H1 (cell line): ENCODE measurements at regions not wholly inside any gene's neighbourhood (a gene's known extent, or its start where the extent isn't known, plus 50 kb on each side); places are given as distances from the start of the nearest gene placed in this dataset.

Experiments
- CREB1 ChIP-seq: IDR thresholded peaks from 2 replicates; pipeline ENCODE4 v1.6.1; 2012; ENCODE audit warnings: inconsistent platforms
- EGR1 ChIP-seq: IDR thresholded peaks from 2 replicates; pipeline ENCODE4 v1.6.1; 2011; ENCODE audit warnings: low read depth, low read length, borderline replicate concordance
- NANOG ChIP-seq: IDR thresholded peaks from 2 replicates; pipeline ENCODE4 v1.6.1; 2011; ENCODE audit warnings: low read length, low read depth, mild to moderate bottlenecking, inconsistent platforms; ENCODE audit not compliant: insufficient read depth, poor library complexity, severe bottlenecking
- SAP30 ChIP-seq: fragments of 300-600 bp; sonication (generic); IDR thresholded peaks from 2 replicates; pipeline ENCODE4 v1.7.1; 2012; ENCODE audit warnings: low read length, moderate library complexity, mild to moderate bottlenecking, inconsistent platforms; ENCODE audit not compliant: insufficient read depth, insufficient replicate concordance
- TF ChIP-seq, protein P1 (sequence below): fragments of 300-600 bp; sonication (generic); IDR thresholded peaks from 2 replicates; pipeline ENCODE4 v1.7.1; 2012; ENCODE audit warnings: low read length, moderate library complexity, mild to moderate bottlenecking, inconsistent platforms; ENCODE audit not compliant: insufficient replicate concordance

DNA sequence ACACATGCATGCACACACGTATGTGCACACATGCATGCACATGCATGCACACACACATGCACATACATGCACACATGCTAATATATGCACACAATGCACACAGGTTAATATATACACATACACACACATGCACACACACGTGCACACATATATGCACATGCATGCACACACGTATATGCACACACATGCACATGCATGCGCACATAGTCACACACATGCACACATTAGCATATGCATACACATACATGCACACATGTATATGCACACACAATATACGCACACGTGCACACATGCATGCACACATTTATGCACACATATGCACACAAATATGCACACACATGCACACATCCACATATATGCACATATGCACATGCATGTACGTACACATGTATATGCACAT is 506.8 kb downstream of the MATN1 start (continued):
- TF ChIP-seq, protein P1, sequence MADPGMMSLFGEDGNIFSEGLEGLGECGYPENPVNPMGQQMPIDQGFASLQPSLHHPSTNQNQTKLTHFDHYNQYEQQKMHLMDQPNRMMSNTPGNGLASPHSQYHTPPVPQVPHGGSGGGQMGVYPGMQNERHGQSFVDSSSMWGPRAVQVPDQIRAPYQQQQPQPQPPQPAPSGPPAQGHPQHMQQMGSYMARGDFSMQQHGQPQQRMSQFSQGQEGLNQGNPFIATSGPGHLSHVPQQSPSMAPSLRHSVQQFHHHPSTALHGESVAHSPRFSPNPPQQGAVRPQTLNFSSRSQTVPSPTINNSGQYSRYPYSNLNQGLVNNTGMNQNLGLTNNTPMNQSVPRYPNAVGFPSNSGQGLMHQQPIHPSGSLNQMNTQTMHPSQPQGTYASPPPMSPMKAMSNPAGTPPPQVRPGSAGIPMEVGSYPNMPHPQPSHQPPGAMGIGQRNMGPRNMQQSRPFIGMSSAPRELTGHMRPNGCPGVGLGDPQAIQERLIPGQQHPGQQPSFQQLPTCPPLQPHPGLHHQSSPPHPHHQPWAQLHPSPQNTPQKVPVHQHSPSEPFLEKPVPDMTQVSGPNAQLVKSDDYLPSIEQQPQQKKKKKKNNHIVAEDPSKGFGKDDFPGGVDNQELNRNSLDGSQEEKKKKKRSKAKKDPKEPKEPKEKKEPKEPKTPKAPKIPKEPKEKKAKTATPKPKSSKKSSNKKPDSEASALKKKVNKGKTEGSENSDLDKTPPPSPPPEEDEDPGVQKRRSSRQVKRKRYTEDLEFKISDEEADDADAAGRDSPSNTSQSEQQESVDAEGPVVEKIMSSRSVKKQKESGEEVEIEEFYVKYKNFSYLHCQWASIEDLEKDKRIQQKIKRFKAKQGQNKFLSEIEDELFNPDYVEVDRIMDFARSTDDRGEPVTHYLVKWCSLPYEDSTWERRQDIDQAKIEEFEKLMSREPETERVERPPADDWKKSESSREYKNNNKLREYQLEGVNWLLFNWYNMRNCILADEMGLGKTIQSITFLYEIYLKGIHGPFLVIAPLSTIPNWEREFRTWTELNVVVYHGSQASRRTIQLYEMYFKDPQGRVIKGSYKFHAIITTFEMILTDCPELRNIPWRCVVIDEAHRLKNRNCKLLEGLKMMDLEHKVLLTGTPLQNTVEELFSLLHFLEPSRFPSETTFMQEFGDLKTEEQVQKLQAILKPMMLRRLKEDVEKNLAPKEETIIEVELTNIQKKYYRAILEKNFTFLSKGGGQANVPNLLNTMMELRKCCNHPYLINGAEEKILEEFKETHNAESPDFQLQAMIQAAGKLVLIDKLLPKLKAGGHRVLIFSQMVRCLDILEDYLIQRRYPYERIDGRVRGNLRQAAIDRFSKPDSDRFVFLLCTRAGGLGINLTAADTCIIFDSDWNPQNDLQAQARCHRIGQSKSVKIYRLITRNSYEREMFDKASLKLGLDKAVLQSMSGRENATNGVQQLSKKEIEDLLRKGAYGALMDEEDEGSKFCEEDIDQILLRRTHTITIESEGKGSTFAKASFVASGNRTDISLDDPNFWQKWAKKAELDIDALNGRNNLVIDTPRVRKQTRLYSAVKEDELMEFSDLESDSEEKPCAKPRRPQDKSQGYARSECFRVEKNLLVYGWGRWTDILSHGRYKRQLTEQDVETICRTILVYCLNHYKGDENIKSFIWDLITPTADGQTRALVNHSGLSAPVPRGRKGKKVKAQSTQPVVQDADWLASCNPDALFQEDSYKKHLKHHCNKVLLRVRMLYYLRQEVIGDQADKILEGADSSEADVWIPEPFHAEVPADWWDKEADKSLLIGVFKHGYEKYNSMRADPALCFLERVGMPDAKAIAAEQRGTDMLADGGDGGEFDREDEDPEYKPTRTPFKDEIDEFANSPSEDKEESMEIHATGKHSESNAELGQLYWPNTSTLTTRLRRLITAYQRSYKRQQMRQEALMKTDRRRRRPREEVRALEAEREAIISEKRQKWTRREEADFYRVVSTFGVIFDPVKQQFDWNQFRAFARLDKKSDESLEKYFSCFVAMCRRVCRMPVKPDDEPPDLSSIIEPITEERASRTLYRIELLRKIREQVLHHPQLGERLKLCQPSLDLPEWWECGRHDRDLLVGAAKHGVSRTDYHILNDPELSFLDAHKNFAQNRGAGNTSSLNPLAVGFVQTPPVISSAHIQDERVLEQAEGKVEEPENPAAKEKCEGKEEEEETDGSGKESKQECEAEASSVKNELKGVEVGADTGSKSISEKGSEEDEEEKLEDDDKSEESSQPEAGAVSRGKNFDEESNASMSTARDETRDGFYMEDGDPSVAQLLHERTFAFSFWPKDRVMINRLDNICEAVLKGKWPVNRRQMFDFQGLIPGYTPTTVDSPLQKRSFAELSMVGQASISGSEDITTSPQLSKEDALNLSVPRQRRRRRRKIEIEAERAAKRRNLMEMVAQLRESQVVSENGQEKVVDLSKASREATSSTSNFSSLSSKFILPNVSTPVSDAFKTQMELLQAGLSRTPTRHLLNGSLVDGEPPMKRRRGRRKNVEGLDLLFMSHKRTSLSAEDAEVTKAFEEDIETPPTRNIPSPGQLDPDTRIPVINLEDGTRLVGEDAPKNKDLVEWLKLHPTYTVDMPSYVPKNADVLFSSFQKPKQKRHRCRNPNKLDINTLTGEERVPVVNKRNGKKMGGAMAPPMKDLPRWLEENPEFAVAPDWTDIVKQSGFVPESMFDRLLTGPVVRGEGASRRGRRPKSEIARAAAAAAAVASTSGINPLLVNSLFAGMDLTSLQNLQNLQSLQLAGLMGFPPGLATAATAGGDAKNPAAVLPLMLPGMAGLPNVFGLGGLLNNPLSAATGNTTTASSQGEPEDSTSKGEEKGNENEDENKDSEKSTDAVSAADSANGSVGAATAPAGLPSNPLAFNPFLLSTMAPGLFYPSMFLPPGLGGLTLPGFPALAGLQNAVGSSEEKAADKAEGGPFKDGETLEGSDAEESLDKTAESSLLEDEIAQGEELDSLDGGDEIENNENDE = no peak
- TF ChIP-seq CREB1 (no peak), NANOG (no peak), SAP30 (no peak), EGR1 (no peak)
